ENCODE measurements at regions not wholly inside any gene's neighbourhood (a gene's known extent, or its start where the extent isn't known, plus 50 kb on each side); places are given as distances from the start of the nearest gene placed in this dataset.

GRCh38 chr2:106572541-106573450 is 85.6 kb downstream of the CD8B2 start:
- H3K36me3 Mint-ChIP-seq (ENCODE audit: low read depth): no peaks in the 10 kb centered on the region
- H3K4me3 Mint-ChIP-seq: no peak overlapping the region
- H3K27ac Mint-ChIP-seq: no peak overlapping the region
- H3K9me3 ChIP-seq (ENCODE audit: control insufficient read depth, low read length, poor library complexity, severe bottlenecking): no peaks in the 10 kb centered on the region
- peaks cover 5% of the 10 kb centered on the region for H3K4me1 Mint-ChIP-seq
- ATAC-seq: no peak
- no peak for DNase-seq
- H3K27me3 Mint-ChIP-seq: peaks cover 56% of the 10 kb centered on the region

- no peak overlapping the region for H3K4me3 Mint-ChIP-seq
- no peak overlapping the region for H3K27ac Mint-ChIP-seq
- DNase-seq (no peak), ATAC-seq (no peak)
- peaks cover 5% of the 10 kb centered on the region for H3K4me1 Mint-ChIP-seq
- peaks cover 56% of the 10 kb centered on the region for H3K27me3 Mint-ChIP-seq
- H3K36me3 Mint-ChIP-seq (ENCODE audit: low read depth): peaks cover 2% of the 10 kb centered on the region
- H3K9me3 ChIP-seq (ENCODE audit: control insufficient read depth, low read length, poor library complexity, severe bottlenecking): no peaks in the 10 kb centered on the region
Observed at GRCh38 chr2:106573773-106574172, 86.6 kb downstream of the CD8B2 start.

GRCh38 chr2:106575955-106576354 is 88.8 kb downstream of the CD8B2 start:
- Mint-ChIP-seq H3K36me3 (ENCODE audit: low read depth) (peaks cover 2% of the 10 kb centered on the region), H3K27ac (no peak overlapping the region), H3K4me1 (peaks cover 7% of the 10 kb centered on the region), H3K4me3 (no peak overlapping the region), H3K27me3 (peaks cover 63% of the 10 kb centered on the region)
- DNase-seq: no peak
- no peak for ATAC-seq
- no peaks in the 10 kb centered on the region for H3K9me3 ChIP-seq (ENCODE audit: control insufficient read depth, low read length, poor library complexity, severe bottlenecking)

GRCh38 chr2:106577255-106577651 is 90.1 kb downstream of the CD8B2 start:
- Mint-ChIP-seq H3K4me3 (no peak overlapping the region), H3K4me1 (peaks cover 14% of the 10 kb centered on the region), H3K36me3 (ENCODE audit: low read depth) (peaks cover 2% of the 10 kb centered on the region), H3K27ac (no peak overlapping the region), H3K27me3 (peaks cover 65% of the 10 kb centered on the region)
- ATAC-seq (no peak), DNase-seq (no peak)
- no peaks in the 10 kb centered on the region for H3K9me3 ChIP-seq (ENCODE audit: control insufficient read depth, low read length, poor library complexity, severe bottlenecking)

GRCh38 chr2:106579750-106580197 is 92.6 kb downstream of the CD8B2 start:
- Mint-ChIP-seq H3K36me3 (ENCODE audit: low read depth) (peaks cover 2% of the 10 kb centered on the region), H3K4me1 (peaks cover 19% of the 10 kb centered on the region), H3K27me3 (peaks cover 71% of the 10 kb centered on the region), H3K27ac (no peak overlapping the region), H3K4me3 (no peak overlapping the region)
- no peaks in the 10 kb centered on the region for H3K9me3 ChIP-seq (ENCODE audit: control insufficient read depth, low read length, poor library complexity, severe bottlenecking)
- ATAC-seq (no peak), DNase-seq (no peak)

- no peaks in the 10 kb centered on the region for H3K9me3 ChIP-seq (ENCODE audit: control insufficient read depth, low read length, poor library complexity, severe bottlenecking)
- ATAC-seq (no peak), DNase-seq (no peak)
- H3K27ac Mint-ChIP-seq: no peak overlapping the region
- H3K4me1 Mint-ChIP-seq: peaks cover 19% of the 10 kb centered on the region
- no peak overlapping the region for H3K4me3 Mint-ChIP-seq
- peaks cover 2% of the 10 kb centered on the region for H3K36me3 Mint-ChIP-seq (ENCODE audit: low read depth)
- H3K27me3 Mint-ChIP-seq: peaks cover 71% of the 10 kb centered on the region
Observed at GRCh38 chr2:106580241-106580640, 93.1 kb downstream of the CD8B2 start.

GRCh38 chr2:106581328-106581727 is 94.2 kb downstream of the CD8B2 start:
- Mint-ChIP-seq H3K27ac (no peak overlapping the region), H3K36me3 (ENCODE audit: low read depth) (peaks cover 2% of the 10 kb centered on the region), H3K4me1 (peaks cover 19% of the 10 kb centered on the region), H3K27me3 (peaks cover 71% of the 10 kb centered on the region), H3K4me3 (peak overlapping the region; percentile 91)
- ATAC-seq (no peak), DNase-seq (no peak)
- H3K9me3 ChIP-seq (ENCODE audit: control insufficient read depth, low read length, poor library complexity, severe bottlenecking): no peaks in the 10 kb centered on the region

GRCh38 chr2:106581755-106582147 is 94.6 kb downstream of the CD8B2 start:
- Mint-ChIP-seq H3K4me3 (peak overlapping the region; percentile 91), H3K27ac (no peak overlapping the region), H3K27me3 (peaks cover 70% of the 10 kb centered on the region), H3K4me1 (peaks cover 19% of the 10 kb centered on the region), H3K36me3 (ENCODE audit: low read depth) (peaks cover 2% of the 10 kb centered on the region)
- peak; percentile 26 for ATAC-seq
- no peaks in the 10 kb centered on the region for H3K9me3 ChIP-seq (ENCODE audit: control insufficient read depth, low read length, poor library complexity, severe bottlenecking)
- no peak for DNase-seq

- DNase-seq: peak; percentile 21 to 43 (median 22)
- peaks cover 70% of the 10 kb centered on the region for H3K27me3 Mint-ChIP-seq
- peak; percentile 91 for ATAC-seq
- peaks cover 2% of the 10 kb centered on the region for H3K36me3 Mint-ChIP-seq (ENCODE audit: low read depth)
- H3K4me3 Mint-ChIP-seq: peak overlapping the region; percentile 91
- H3K4me1 Mint-ChIP-seq: peaks cover 19% of the 10 kb centered on the region
- H3K27ac Mint-ChIP-seq: peak overlapping the region; percentile 21
- H3K9me3 ChIP-seq (ENCODE audit: control insufficient read depth, low read length, poor library complexity, severe bottlenecking): no peaks in the 10 kb centered on the region
Observed at GRCh38 chr2:106582148-106583143, 95.3 kb downstream of the CD8B2 start.

GRCh38 chr2:106584304-106584954 is 97.3 kb downstream of the CD8B2 start:
- no peak for DNase-seq
- peaks cover 56% of the 10 kb centered on the region for H3K27me3 Mint-ChIP-seq
- H3K4me3 Mint-ChIP-seq: no peak overlapping the region
- ATAC-seq: no peak
- H3K9me3 ChIP-seq (ENCODE audit: control insufficient read depth, low read length, poor library complexity, severe bottlenecking): no peaks in the 10 kb centered on the region
- H3K36me3 Mint-ChIP-seq (ENCODE audit: low read depth): no peaks in the 10 kb centered on the region
- H3K4me1 Mint-ChIP-seq: peaks cover 16% of the 10 kb centered on the region
- no peak overlapping the region for H3K27ac Mint-ChIP-seq

- DNase-seq: no peak
- H3K27ac Mint-ChIP-seq: no peak overlapping the region
- H3K27me3 Mint-ChIP-seq: peaks cover 46% of the 10 kb centered on the region
- no peaks in the 10 kb centered on the region for H3K4me1 Mint-ChIP-seq
- no peaks in the 10 kb centered on the region for H3K36me3 Mint-ChIP-seq (ENCODE audit: low read depth)
- H3K4me3 Mint-ChIP-seq: no peak overlapping the region
- no peak for ATAC-seq
- no peaks in the 10 kb centered on the region for H3K9me3 ChIP-seq (ENCODE audit: control insufficient read depth, low read length, poor library complexity, severe bottlenecking)
Observed at GRCh38 chr2:106596844-106597243, 109.7 kb downstream of the CD8B2 start.

GRCh38 chr2:106599540-106599939 is 112.4 kb downstream of the CD8B2 start:
- no peaks in the 10 kb centered on the region for H3K4me1 Mint-ChIP-seq
- H3K4me3 Mint-ChIP-seq: no peak overlapping the region
- no peak overlapping the region for H3K27ac Mint-ChIP-seq
- H3K27me3 Mint-ChIP-seq: peaks cover 41% of the 10 kb centered on the region
- DNase-seq: no peak
- H3K9me3 ChIP-seq (ENCODE audit: control insufficient read depth, low read length, poor library complexity, severe bottlenecking): no peaks in the 10 kb centered on the region
- no peak for ATAC-seq
- no peaks in the 10 kb centered on the region for H3K36me3 Mint-ChIP-seq (ENCODE audit: low read depth)

- no peak overlapping the region for H3K27ac Mint-ChIP-seq
- no peaks in the 10 kb centered on the region for H3K9me3 ChIP-seq (ENCODE audit: control insufficient read depth, low read length, poor library complexity, severe bottlenecking)
- ATAC-seq: no peak
- H3K36me3 Mint-ChIP-seq (ENCODE audit: low read depth): no peaks in the 10 kb centered on the region
- no peak overlapping the region for H3K4me3 Mint-ChIP-seq
- no peak for DNase-seq
- H3K27me3 Mint-ChIP-seq: peaks cover 24% of the 10 kb centered on the region
- H3K4me1 Mint-ChIP-seq: no peaks in the 10 kb centered on the region
Observed at GRCh38 chr2:106602042-106602441, 114.9 kb downstream of the CD8B2 start.
